GM12892 (cell line): ENCODE measurements at regions not wholly inside any gene's neighbourhood (a gene's known extent, or its start where the extent isn't known, plus 50 kb on each side); places are given as distances from the start of the nearest gene placed in this dataset.

ENCODE experiments used
- DNase-seq: peaks from one replicate; pipeline ENCODE4 v3.0.0; 2011; ENCODE audit not compliant: insufficient read length
- FAIRE-seq: peaks from 2 replicates; lab custom pipeline; 2011; peaks lifted over from hg19 to GRCh38; lab: Jason Lieb, UNC
- POLR2A ChIP-seq: IDR thresholded peaks from 2 replicates; pipeline ENCODE4 v1.6.1; 2011; ENCODE audit warnings: low read depth, low read length, control low read depth
- POLR2AphosphoS5 ChIP-seq: IDR thresholded peaks from 2 replicates; pipeline ENCODE4 v1.6.1; 2011; ENCODE audit warnings: low read depth, low read length, control low read depth
- TAF1 ChIP-seq: IDR thresholded peaks from 2 replicates; pipeline ENCODE4 v1.6.1; 2011; ENCODE audit warnings: low read depth, mild to moderate bottlenecking, control low read depth, low read length, borderline replicate concordance

DNA sequence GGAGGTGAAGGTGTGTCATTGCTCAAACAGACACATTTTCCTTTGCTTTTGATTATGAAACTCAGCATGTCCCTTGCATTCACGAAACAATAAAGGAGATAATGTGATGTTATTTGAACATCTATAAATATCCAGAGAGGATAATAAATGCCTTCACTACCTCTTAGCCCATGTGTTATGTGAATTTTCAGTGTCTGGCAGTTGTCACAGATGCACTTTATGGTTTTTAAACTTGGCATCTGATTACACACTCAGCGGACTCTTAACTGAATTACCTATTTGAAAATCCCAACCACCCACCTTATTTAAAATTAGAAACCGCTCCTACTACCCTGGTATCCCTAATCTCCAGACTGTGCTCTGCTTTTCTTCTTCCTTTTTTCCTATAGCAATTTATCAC is 254.2 kb downstream of the COG6 start:
- DNase-seq (no peak), FAIRE-seq (no peak)

DNA sequence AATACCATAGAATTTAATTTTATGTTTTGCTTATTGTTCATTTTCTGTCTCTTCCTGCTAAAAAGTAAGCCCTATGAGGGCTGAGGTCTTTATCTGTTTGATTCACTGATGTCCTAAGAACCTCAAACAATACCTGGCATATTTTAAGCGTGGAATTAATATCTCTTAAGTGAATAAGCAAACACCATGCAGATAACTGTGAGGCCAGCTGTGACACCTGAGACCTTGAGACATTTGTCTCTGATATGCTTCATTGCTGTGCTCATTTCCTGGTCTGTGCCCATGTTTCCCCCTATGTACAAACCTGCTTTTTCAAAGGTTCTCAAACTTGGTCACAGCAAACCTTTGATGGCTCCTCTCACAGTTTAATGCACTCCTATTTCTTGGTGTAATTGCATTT is 254.6 kb downstream of the COG6 start:
- FAIRE-seq (no peak), DNase-seq (no peak)
- TF ChIP-seq POLR2AphosphoS5 (no peak), POLR2A (no peak), TAF1 (no peak)

More for the DNA sequence above, 254.2 kb downstream of the COG6 start:
- TF ChIP-seq POLR2A, result no peak
- TF ChIP-seq TAF1, result no peak
- no peak for TF ChIP-seq POLR2AphosphoS5

DNA sequence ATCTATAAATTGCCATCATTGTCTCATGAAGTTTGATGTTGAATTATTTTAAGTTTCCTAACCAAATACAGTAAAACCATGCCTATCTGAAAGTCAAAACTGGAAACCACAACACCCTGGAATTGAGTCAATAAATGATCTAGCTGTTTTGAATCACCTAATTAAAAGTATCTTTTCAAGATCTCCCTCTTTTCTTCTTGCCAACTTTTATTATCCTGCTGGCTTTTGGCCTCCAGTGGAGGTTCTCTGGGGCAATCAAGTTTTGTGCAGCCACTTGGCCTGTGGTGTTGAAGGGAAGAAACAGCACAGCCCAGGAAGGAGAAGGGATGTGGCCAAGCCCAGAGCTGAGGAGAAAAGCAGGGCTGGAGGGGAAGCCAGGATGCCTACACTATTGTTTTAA is 255.4 kb downstream of the COG6 start:
- FAIRE-seq, result no peak
- no peak for TF ChIP-seq TAF1
- TF ChIP-seq POLR2A, result no peak
- no peak for TF ChIP-seq POLR2AphosphoS5
- DNase-seq, result no peak

DNA sequence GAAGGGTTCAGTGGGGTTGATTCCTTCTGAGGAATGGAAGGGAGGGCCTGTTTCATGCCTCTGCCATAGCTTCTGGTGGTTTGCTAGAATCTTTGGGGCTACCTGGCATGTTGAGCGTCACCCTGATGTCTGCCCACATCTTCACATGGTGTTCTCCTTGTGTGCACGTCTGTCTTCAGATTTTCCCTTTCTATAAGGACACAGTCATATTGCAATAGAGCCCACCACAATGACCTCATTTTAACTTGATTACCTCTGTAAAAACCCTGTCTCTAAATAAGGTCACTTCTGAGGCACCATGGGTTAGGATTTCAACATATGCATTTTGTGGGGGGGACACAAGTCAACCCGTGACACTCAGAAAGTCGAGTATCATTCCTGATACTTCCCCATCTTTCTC is 257.9 kb downstream of the COG6 start:
- TF ChIP-seq TAF1 (no peak), POLR2A (no peak), POLR2AphosphoS5 (no peak)

DNA sequence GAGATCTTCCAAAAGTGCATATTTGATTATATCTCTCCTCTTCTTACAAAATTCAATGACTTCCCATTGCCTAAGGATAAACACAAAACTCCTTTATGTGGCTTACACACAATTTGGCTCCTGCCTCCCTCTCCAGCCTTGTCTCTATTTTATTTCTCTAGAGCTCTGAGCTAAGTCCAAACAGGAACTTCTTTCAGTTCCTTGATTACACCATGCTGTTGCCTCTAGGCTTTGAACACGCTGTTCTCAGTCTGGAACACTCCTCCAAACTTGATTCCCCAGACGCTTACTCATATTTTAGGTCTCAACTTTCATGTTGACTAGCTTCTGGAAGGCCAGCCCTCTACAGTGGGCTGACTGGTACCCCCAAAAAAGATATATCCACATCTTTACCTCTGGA is 258.5 kb downstream of the COG6 start:
- TF ChIP-seq POLR2A (no peak), TAF1 (no peak), POLR2AphosphoS5 (no peak)
- DNase-seq (no peak), FAIRE-seq (no peak)

More for the DNA sequence above, 257.9 kb downstream of the COG6 start:
- DNase-seq (no peak), FAIRE-seq (no peak)

DNA sequence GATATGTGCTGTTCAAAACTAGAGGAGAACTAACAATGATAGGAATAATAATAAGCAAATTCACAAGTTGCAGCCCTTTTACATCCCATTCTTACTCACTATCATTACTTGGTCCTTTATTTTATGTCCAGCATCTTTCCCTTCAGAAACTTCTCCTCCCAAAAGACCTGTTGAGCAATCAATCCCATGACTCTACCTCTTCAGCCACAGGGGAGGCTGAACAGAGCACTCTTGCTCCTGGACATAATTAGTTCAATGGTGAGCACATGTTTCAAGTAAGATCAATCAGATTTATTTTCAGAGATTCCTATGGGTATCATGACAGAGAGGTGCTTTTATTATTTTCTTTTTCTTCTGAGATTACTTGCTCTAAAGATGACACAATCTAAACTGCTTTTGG is 260.0 kb downstream of the COG6 start:
- TF ChIP-seq TAF1, result no peak
- TF ChIP-seq POLR2A, result no peak
- no peak for TF ChIP-seq POLR2AphosphoS5
- FAIRE-seq (no peak), DNase-seq (no peak)

DNA sequence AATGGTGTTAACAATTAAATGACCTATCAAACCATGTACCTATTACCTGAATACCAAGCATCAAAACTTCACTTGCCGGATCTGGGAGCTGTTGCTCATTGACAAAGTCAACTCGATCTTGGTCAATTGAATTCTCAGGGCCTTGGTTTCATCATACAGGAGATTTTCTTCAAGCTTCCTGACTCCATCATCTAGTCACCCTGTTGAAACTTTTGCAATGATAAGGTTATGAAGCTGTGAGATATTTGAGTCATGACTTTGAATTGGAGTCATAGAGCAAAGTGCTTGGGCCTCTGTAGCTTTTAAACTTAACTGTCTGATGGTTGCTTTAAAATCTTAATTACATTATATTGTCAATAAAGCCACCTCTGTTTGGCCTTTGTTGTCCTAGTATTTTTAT is 260.9 kb downstream of the COG6 start:
- no peak for FAIRE-seq
- no peak for DNase-seq
- TF ChIP-seq TAF1 (no peak), POLR2A (no peak), POLR2AphosphoS5 (no peak)

DNA sequence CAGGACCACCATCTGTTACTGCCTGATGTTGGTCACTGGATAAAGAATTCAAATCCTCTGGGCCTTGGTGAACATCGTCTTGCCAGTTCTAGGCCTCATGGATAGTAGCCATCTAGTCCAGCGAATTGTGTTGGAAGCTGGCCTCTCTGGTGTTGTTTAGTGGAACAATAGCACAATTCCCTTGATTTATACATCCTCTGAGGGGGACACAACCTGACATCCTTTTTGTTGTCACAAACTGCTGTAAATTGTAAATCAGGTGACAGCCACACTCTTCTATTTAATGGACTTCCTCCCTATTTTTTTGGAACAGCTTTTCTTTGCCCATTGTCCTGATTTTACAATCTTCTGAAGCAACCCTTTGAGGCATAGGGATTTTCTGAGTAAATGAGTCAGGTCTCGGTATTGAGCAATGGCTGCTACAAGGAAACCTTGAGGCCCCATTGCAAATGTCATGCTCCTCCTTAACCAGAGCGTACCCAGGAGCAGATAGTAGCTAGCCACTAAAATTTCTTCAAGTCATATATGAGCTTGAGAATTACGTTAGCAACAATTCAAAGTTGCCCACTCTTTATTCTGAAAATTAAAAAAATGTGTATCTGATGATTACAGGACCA is 263.3 kb downstream of the COG6 start:
- TF ChIP-seq POLR2AphosphoS5, result no peak
- TF ChIP-seq TAF1, result no peak
- TF ChIP-seq POLR2A, result no peak
- no peak for FAIRE-seq
- no peak for DNase-seq

DNA sequence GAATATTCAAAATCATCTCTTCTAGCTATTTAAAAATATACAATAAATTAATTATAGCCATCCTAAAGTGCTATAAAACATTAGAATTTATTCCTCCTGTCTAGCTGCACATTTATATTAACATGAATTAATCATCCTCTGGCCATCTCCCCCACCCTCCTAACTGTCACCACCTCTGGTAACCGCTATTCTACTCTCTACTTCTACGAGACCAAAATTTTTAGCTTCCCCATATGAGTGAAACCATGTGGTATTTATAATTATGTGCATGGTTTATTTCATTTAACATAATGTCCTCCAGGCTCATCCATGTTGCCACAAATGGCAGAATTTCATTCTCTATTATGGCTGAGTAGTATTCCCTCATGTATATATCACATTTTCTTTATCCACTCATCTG is 265.2 kb downstream of the COG6 start:
- TF ChIP-seq POLR2AphosphoS5, result no peak
- TF ChIP-seq POLR2A, result no peak
- no peak for TF ChIP-seq TAF1
- FAIRE-seq, result no peak

DNA sequence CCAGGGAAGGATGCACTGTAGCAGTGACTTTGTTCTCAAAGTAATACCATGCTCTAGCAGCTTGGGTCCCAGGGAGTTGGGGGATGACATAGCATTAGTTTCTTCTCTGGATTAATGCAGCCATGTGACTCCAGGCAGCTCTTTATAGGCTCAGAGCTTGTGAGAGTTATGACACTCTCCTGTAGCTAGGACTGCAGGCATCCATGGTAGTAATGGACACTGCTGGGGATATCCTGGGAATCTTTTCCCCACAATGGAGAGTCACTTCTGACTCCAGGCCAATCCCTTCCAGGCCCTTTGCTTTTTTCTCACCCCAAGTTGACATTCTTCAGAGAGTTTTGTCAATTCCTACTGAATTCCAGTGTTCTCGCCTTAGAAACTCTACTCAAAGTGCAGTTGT is 270.9 kb downstream of the COG6 start:
- FAIRE-seq (no peak), DNase-seq (no peak)
- TF ChIP-seq POLR2AphosphoS5 (no peak), TAF1 (no peak), POLR2A (no peak)

More for the DNA sequence above, 265.2 kb downstream of the COG6 start:
- DNase-seq, result no peak

DNA sequence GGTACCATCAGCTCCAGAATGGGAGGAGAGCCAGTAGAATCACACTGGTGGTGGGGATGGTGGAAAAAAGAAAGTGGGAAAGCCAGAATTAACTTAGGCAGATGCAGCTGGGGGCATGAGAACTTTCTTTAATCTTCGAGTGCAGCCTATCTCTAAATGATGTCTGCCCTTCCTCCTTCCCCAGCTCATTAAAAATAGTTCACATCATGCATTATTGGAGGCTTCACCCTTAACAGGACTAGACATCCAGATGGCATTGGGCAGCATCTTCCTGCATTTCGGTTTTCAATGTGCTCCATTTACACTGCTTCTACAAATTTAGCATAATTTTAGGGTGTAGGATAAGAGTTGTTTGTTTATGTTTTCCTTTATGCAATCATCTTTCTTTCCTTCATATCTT is 272.8 kb downstream of the COG6 start:
- DNase-seq (no peak), FAIRE-seq (no peak)
- TF ChIP-seq TAF1 (no peak), POLR2AphosphoS5 (no peak), POLR2A (no peak)

DNA sequence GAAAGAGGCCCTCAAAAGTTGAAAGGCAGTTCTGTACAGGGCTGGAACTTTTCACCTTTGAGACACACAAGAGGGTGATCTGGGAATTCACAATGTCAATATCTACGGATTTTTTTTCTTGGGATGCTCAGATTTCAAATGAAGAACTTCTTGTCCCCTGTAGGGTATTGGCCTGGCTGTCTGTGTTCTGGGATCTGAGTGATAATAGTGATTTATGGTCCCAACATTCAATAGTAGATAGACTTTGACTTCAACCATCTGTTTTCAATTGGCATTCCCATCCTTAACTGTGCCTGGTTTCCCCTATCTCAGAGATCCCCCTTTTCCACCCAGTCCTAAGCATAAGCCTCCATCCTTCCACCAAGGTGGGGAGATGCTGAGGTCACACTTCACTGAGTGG is 274.1 kb downstream of the COG6 start:
- TF ChIP-seq POLR2AphosphoS5 (no peak), POLR2A (no peak), TAF1 (no peak)
- DNase-seq (no peak), FAIRE-seq (no peak)
